Astrocyte of the spinal cord (primary cell): ENCODE measurements at regions not wholly inside any gene's neighbourhood (a gene's known extent, or its start where the extent isn't known, plus 50 kb on each side); places are given as distances from the start of the nearest gene placed in this dataset.

Experiments used
- DNase-seq: peaks from one replicate; pipeline ENCODE4 v3.0.0; 2011; ENCODE audit warnings: low read depth, low spot score
- H3K4me3 ChIP-seq: 2 replicates; pipeline ENCODE4 v1.5.1; 2011; ENCODE audit warnings: low read depth, mild to moderate bottlenecking, low read length, moderate library complexity
- in situ Hi-C: cut with HindIII; loops from 2 replicates; pipeline ENCODE4 v1.10.0; 2017; ENCODE audit warnings: low sequenced_read_pairs
- TF ChIP-seq, protein P1 (sequence below): IDR thresholded peaks from 2 replicates; pipeline ENCODE4 v1.5.1; 2012; ENCODE audit warnings: low read depth, mild to moderate bottlenecking, low read length, inconsistent platforms

DNA sequence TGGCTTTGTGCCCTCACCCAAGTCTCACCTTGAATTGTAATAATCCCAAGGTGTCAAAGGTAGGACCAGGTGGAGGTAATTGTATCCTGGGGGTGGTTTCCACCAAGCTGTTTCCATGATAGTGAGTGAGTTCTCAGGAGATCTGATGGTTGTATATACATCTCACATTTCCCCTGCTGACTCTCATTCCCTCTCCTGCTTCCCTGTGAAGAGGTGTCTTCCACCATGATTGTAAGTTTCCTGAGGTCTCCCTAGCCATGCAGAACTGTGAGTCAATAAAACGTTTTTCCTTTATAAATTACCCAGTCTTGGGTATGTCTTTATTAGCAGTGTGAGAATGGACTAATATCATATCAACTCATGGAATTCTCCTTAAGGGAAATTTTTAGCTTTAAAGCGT is 302.6 kb downstream of the LIG4 start:
- in situ Hi-C loops, result no loop called here
- TF ChIP-seq, protein P1, sequence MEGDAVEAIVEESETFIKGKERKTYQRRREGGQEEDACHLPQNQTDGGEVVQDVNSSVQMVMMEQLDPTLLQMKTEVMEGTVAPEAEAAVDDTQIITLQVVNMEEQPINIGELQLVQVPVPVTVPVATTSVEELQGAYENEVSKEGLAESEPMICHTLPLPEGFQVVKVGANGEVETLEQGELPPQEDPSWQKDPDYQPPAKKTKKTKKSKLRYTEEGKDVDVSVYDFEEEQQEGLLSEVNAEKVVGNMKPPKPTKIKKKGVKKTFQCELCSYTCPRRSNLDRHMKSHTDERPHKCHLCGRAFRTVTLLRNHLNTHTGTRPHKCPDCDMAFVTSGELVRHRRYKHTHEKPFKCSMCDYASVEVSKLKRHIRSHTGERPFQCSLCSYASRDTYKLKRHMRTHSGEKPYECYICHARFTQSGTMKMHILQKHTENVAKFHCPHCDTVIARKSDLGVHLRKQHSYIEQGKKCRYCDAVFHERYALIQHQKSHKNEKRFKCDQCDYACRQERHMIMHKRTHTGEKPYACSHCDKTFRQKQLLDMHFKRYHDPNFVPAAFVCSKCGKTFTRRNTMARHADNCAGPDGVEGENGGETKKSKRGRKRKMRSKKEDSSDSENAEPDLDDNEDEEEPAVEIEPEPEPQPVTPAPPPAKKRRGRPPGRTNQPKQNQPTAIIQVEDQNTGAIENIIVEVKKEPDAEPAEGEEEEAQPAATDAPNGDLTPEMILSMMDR, result no peak
- no peak for DNase-seq
- no peak overlapping the region for H3K4me3 ChIP-seq

DNA sequence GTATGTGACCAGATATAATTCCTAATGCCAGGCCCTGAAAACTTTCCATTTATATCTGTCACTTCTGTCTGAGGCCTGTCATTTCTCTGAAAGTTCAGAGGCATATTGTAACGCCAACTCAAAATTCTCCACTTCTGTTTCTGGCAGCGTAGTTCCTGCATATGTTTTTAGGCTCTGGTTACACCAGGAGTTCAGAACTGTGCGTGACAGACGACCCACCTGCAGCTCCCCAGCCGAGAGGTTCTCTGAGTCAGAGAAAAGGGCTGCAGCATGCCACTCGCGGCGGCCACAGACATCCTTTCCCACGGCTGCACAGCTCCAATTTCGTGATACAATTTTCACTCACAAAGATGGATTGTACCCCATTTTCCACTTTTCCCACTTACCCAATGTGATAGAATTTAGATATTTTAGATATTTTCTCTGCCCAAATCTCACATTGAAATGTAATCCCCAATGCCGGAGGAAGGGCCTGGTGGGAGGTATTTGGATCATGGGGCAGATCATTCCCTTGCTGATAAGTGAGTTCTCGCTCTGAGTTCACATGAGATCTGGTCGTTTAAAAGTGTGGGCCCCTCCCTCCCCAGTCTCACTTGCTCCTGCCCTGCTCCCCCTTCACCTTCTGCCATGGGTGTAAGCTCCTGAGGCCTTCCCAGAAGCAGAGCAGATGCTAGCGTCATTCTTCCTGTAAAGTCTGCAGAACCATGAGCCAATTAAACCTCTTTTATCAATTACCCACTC is 308.1 kb downstream of the LIG4 start:
- DNase-seq, result peak; percentile 7
- H3K4me3 ChIP-seq, result no peak overlapping the region
- TF ChIP-seq, protein P1, result no peak
- in situ Hi-C loops, result no loop called here

DNA sequence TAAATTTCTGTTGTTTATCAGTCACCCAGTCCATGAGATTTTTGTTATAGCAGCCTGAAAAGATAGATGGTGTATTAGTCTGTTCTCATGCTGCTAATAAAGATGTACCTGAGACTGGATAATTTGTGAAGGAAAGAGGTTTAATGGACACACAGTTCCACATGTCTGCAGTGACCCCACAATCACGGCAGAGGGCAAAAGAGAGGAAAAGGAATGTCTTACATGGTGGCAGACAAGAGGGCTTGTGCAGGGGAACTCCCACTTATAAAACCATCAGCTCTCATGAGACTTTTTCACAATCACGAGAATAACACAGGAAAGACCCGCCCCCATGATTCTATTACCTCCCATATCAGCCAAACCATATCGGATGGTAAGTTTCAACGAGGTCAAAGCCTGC is 309.2 kb downstream of the LIG4 start:
- in situ Hi-C loops, result no loop called here
- no peak overlapping the region for H3K4me3 ChIP-seq
- DNase-seq, result no peak
- TF ChIP-seq, protein P1, result no peak

DNA sequence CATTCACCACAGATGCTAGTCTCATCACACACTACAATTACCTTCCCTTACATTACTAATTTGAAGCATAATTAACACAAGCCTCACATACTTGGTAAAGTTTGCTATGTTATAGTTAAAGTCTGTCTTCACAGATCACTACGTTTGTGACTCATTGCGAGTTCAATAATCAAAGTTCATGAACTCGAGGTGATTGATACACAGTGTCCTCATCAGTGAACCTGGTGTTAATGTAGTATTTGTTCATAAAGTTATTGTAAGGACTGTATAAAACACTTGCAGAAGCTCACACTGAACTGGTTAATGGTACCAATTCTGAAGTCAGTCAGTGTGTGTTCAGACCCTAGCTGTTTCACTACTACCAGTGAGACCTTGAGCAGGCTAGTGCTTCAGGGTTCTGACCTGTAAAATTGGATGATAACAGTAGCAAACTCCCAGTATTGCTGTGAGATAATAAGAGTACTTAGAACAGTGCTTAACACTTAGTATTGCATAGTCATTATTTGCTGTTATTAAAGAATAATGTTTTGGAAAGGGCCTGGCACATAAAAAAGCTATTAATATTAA is 313.3 kb downstream of the LIG4 start:
- H3K4me3 ChIP-seq, result no peak overlapping the region
- TF ChIP-seq, protein P1, result no peak
- in situ Hi-C loops, result no loop called here
- DNase-seq, result no peak

DNA sequence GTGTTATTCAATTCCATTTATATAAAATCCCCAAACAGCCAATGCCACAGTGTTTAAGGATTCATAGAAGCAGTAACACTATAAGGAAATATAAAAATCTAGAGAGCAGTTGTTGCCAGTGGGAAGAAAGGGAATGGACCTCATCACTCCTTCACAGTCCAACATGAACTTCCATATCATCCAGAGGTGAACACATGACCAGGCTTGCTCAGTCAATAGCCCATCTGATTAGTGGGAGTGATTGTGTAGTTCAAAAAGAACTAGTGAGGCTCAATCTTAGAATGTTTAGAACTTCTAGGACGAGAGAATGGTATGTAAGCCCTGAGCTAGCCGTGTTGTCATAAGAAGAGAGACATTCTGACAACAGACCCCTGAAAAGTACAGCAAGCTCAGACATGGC is 314.1 kb downstream of the LIG4 start:
- DNase-seq, result no peak
- in situ Hi-C loops, result no loop called here
- H3K4me3 ChIP-seq, result no peak overlapping the region
- TF ChIP-seq, protein P1, result no peak

DNA sequence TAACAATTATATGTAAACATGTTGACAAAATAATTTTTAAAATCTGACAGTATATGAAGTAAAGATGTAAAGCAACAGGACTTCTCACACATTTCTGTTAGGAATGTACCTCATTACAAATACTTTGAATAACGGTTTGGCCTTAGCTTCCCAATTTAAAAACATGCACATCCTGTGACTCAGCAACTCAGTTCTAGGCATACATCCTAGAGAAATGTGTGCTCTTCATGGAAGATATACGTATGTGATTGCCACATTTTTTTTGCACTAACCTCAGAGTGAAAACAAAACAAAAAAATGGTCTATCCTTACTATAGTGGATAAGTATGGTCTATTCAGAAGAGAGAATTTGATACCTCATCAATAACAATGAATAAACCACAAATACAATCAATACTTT is 314.6 kb downstream of the LIG4 start:
- in situ Hi-C loops, result no loop called here
- no peak overlapping the region for H3K4me3 ChIP-seq
- peak; percentile 62 for DNase-seq
- TF ChIP-seq, protein P1, result no peak
